K562 (cell line): ENCODE measurements at regions not wholly inside any gene's neighbourhood (a gene's known extent, or its start where the extent isn't known, plus 50 kb on each side); places are given as distances from the start of the nearest gene placed in this dataset.
A peak's percentile ranks its signal among the peaks of the same experiment; 100 is the strongest.

Source experiments
- ATAC-seq: fragments of 200-7000 bp; cut with Tn5 transposase; 3 replicates; pipeline ENCODE4 v1.9.1; 2020; ENCODE audit warnings: moderate library complexity
- BruUV-seq: library from RNA; stranded (reverse); fragments of 400-500 nt; replicated peaks from 2 replicates; lab custom pipeline; 2021; lab: Mats Ljungman, UMichigan
- CTCF ChIA-PET: fragments of 300-600 bp; formaldehyde crosslinking; extraction: SDS; loops from one replicate; lab custom pipeline; 2021; ENCODE audit warnings: low intra/inter-chr PET ratio; lab: Yijun Ruan, JAX
- POLR2A ChIA-PET: fragments of 300-600, 350-650 bp; sonication (Branson Sonifier 250); formaldehyde crosslinking; extraction: SDS; loops from one replicate; lab custom pipeline; 2021; ENCODE audit warnings: antibody characterized with exemption, inconsistent platforms; lab: Yijun Ruan, JAX
- DNase-seq, 4 experiments: peaks; one replicate each; pipeline versions ENCODE4 v3.0.0 to v3.0.0-alpha.2; 2011 to 2018; ENCODE audit warnings: low spot score in 3 of 4, mixed read lengths in 3 of 4; ENCODE audit errors: extremely low read depth in 1 of 4
- FAIRE-seq: peaks from 2 replicates; lab custom pipeline; 2011; peaks lifted over from hg19 to GRCh38; lab: Jason Lieb, UNC
- H2AFZ ChIP-seq: 2 replicates; pipeline ENCODE4 v1.6.0; 2011; ENCODE audit warnings: low read depth, low read length, control low read depth, inconsistent platforms
- H3K27ac ChIP-seq: fragments of 200-600 bp; 3 replicates; pipeline ENCODE4 v1.8.0; 2011; ENCODE audit warnings: low read depth, mild to moderate bottlenecking, control low read depth, inconsistent platforms, low read length, moderate library complexity, mixed read lengths; ENCODE audit errors: extremely low read depth
- H3K27me3 ChIP-seq, 2 experiments: fragments of 300-600 bp in 1 of 2; 2 replicates in 1 of 2; 3 replicates in 1 of 2; pipeline versions ENCODE4 v1.6.0 to v1.8.0; 2011; ENCODE audit warnings: inconsistent platforms in 2 of 2, low read length in 2 of 2, mild to moderate bottlenecking in 1 of 2, mixed read lengths in 1 of 2, moderate library complexity in 1 of 2; ENCODE audit not compliant: control insufficient read depth in 2 of 2, insufficient read depth in 2 of 2
- H3K36me3 ChIP-seq: fragments of 300-600 bp; 3 replicates; pipeline ENCODE4 v1.8.0; 2011; ENCODE audit warnings: mild to moderate bottlenecking, low read length, inconsistent platforms; ENCODE audit not compliant: control insufficient read depth, insufficient read depth
- H3K4me1 ChIP-seq, 2 experiments: fragments of 200-600 bp in 1 of 2; replicated peaks in 1 of 2; 2 replicates in 1 of 2; 3 replicates in 1 of 2; pipeline versions ENCODE4 v1.5.1 to v1.8.0; 2011; ENCODE audit warnings: inconsistent platforms in 2 of 2, low read length in 2 of 2, mild to moderate bottlenecking in 1 of 2, mixed read lengths in 1 of 2, moderate library complexity in 1 of 2; ENCODE audit not compliant: control insufficient read depth in 2 of 2, insufficient read depth in 2 of 2
- H3K4me2 ChIP-seq: 2 replicates; pipeline ENCODE4 v1.6.1; 2011; ENCODE audit warnings: low read length, control low read depth, inconsistent platforms, mixed read lengths; ENCODE audit not compliant: insufficient read depth
- H3K4me3 ChIP-seq: fragments of 200-600 bp; sonication (generic), shearing (Covaris generic); 2 replicates; pipeline ENCODE4 v1.5.1; 2016; ENCODE audit warnings: control low read depth, inconsistent platforms
- H3K79me2 ChIP-seq: fragments of 200-600 bp; 3 replicates; pipeline ENCODE4 v1.8.0; 2011; ENCODE audit warnings: low read length, inconsistent platforms; ENCODE audit not compliant: control insufficient read depth, insufficient read depth
- H3K9ac ChIP-seq, 2 experiments: 2 replicates each; pipeline versions ENCODE4 v1.6.0 to v1.6.1; 2011; ENCODE audit warnings: low read depth in 2 of 2, low read length in 2 of 2, control low read depth in 1 of 2, inconsistent platforms in 1 of 2, mild to moderate bottlenecking in 1 of 2, mixed read lengths in 1 of 2; ENCODE audit not compliant: insufficient read depth in 1 of 2
- H3K9me1 ChIP-seq: one replicate; pipeline ENCODE4 v1.6.0; 2011; ENCODE audit warnings: inconsistent platforms, mild to moderate bottlenecking, low read length, moderate library complexity; ENCODE audit not compliant: control insufficient read depth, insufficient read depth
- H3K9me3 ChIP-seq: replicated peaks from 2 replicates; pipeline ENCODE4 v1.5.1; 2011; ENCODE audit warnings: low read depth, low read length, inconsistent platforms; ENCODE audit not compliant: control insufficient read depth, insufficient read depth
- H4K20me1 ChIP-seq: replicated peaks from 2 replicates; pipeline ENCODE4 v1.6.1; 2011; ENCODE audit warnings: low read length, inconsistent platforms, mixed read lengths; ENCODE audit not compliant: control insufficient read depth, insufficient read depth
- CREB3 ChIP-seq: fragments of 450-650 bp; conservative IDR thresholded peaks from 2 replicates; pipeline ENCODE4 v1.6.1; 2016; ENCODE audit warnings: missing genetic modification characterization, low read depth, mild to moderate bottlenecking, missing compliant biosample characterization, moderate library complexity
- DDX20 ChIP-seq: fragments of 450-650 bp; IDR thresholded peaks from 2 replicates; pipeline ENCODE4 v1.6.1; 2016; ENCODE audit warnings: missing genetic modification characterization, low read depth, mild to moderate bottlenecking, missing compliant biosample characterization, moderate library complexity
- E2F4 ChIP-seq: sonication (generic); formaldehyde crosslinking; IDR thresholded peaks from 2 replicates; pipeline ENCODE4 v1.8.0; 2022; ENCODE audit warnings: mild to moderate bottlenecking, low read depth, missing genetic modification reagents
- ERF ChIP-seq: fragments of 450-650 bp; formaldehyde crosslinking; IDR thresholded peaks from 2 replicates; pipeline ENCODE4 v1.4.0; 2020; ENCODE audit warnings: mild to moderate bottlenecking, mixed read lengths
- GTF2A2 ChIP-seq: IDR thresholded peaks from 2 replicates; pipeline ENCODE4 v1.6.1; 2016; ENCODE audit warnings: mild to moderate bottlenecking, missing genetic modification characterization, missing compliant biosample characterization
- NR2C1 ChIP-seq, 2 experiments: fragments of 450-650 bp; IDR thresholded peaks; 2 replicates each; pipeline ENCODE4 v1.6.1; 2017; ENCODE audit warnings: mild to moderate bottlenecking in 2 of 2, antibody characterized with exemption in 1 of 2, inconsistent platforms in 1 of 2, missing compliant biosample characterization in 1 of 2, missing genetic modification characterization in 1 of 2
- PPARD ChIP-seq: fragments of 250-450 bp; sonication (Bioruptor Pico); IDR thresholded peaks from 2 replicates; pipeline ENCODE4 v1.8.0; 2022; ENCODE audit warnings: inconsistent platforms, mild to moderate bottlenecking, moderate library complexity
- SLC30A9 ChIP-seq: fragments of 250-450 bp; sonication (Bioruptor Pico); IDR thresholded peaks from 2 replicates; pipeline ENCODE4 v1.8.0; 2022; ENCODE audit warnings: mild to moderate bottlenecking, moderate library complexity
- ZNF507 ChIP-seq: conservative IDR thresholded peaks from 2 replicates; pipeline ENCODE4 v1.6.1; 2017; ENCODE audit warnings: missing genetic modification characterization, missing compliant biosample characterization
- ZNF75A ChIP-seq: fragments of 450-650 bp; formaldehyde crosslinking; IDR thresholded peaks from 2 replicates; pipeline ENCODE4 v1.4.0; 2020; ENCODE audit warnings: mild to moderate bottlenecking
- ZNF77 ChIP-seq: fragments of 250-450 bp; sonication (Bioruptor Pico); IDR thresholded peaks from 2 replicates; pipeline ENCODE4 v1.5.0; 2020
- WGBS: fragments of 100-300 bp; shearing (Covaris generic); methylation state at CpG from one replicate; pipeline ENCODE4 v1.1.6; 2016; ENCODE audit warnings: low coverage, mixed read lengths; ENCODE audit not compliant: insufficient coverage; ENCODE audit errors: missing lambda C conversion rate; 5-methylcytosine and 5-hydroxymethylcytosine counted together
- in situ Hi-C: fragments of 300-500 bp; cut with MboI; formaldehyde crosslinking; loops from 4 replicates; pipeline ENCODE4 v1.15.0; 2018; ENCODE audit warnings: inconsistent platforms, mixed read lengths
- intact Hi-C: fragments of 100-400 bp; cut with micrococcal nuclease; formaldehyde crosslinking; loops from 2 replicates; pipeline ENCODE4 v1.14.2; 2022

GRCh38 chr7:138346975-138347374, 113.1 kb upstream of the TRIM24 start:
- TF ChIP-seq ZNF507, result peak; percentile 52
- TF ChIP-seq ZNF77, result no peak
- Histone ChIP-seq H3K9me3 (peaks cover 59% of the 10 kb centered on the region), H3K4me1 (peaks cover 0 to 16% of the 10 kb centered on the region in 2 experiments; a peak in 2 of 5 replicates), H3K36me3 (no peaks in the 10 kb centered on the region), H4K20me1 (no peaks in the 10 kb centered on the region), H3K9ac (no peak overlapping the region), H2AFZ (no peak overlapping the region), H3K4me3 (no peak overlapping the region), H3K27me3 (no peaks in the 10 kb centered on the region), H3K4me2 (no peak overlapping the region), H3K27ac (no peak overlapping the region), H3K9me1 (no peaks in the 10 kb centered on the region), H3K79me2 (no peaks in the 10 kb centered on the region)
- ChIA-PET CTCF (no interaction called here), POLR2A (interaction anchor here (0.6 kb wide), 1 partner anchor 85 kb away, joined by 4 read pairs; no protein-coding TSS in a partner anchor)
- intact Hi-C loops, result no loop called here
- WGBS, result 37% methylated on average over 2 of the region's 2 CpGs
- no peak for ATAC-seq
- FAIRE-seq, result no peak
- no TSS peak for BruUV-seq
- in situ Hi-C loops, result no loop called here
- DNase-seq, result no peak

GRCh38 chr7:138349841-138350700, 110.0 kb upstream of the TRIM24 start:
- ChIA-PET POLR2A (interaction anchor here (1.2 to 1.3 kb wide), 3 partner anchors 15 to 36 kb away, joined by 3 to 4 read pairs (median 3); no protein-coding TSS in a partner anchor), CTCF (no interaction called here)
- peaks cover 6 to 40% of the 10 kb centered on the region in 2 experiments for H3K4me1 ChIP-seq
- peak overlapping the region in 1 of 2 experiments; percentile 43; a peak in 1 of 4 replicates for H3K9ac ChIP-seq
- no peak for ATAC-seq
- peak overlapping the region; percentile 2; the same call in 1 of the 2 replicates for H3K4me2 ChIP-seq
- no peaks in the 10 kb centered on the region for H3K27me3 ChIP-seq
- intact Hi-C loops (no loop called here), in situ Hi-C loops (no loop called here)
- H3K9me1 ChIP-seq, result no peaks in the 10 kb centered on the region
- peaks cover 51% of the 10 kb centered on the region for H3K9me3 ChIP-seq
- peak overlapping the region; percentile 98 for H3K27ac ChIP-seq
- no TSS peak for BruUV-seq
- no peaks in the 10 kb centered on the region for H3K36me3 ChIP-seq
- DNase-seq, result no peak
- H3K79me2 ChIP-seq, result no peaks in the 10 kb centered on the region
- 49% methylated on average over 6 of the region's 6 CpGs for WGBS
- H2AFZ ChIP-seq, result peak overlapping the region; percentile 49
- no peak overlapping the region for H3K4me3 ChIP-seq
- FAIRE-seq, result no peak
- no peaks in the 10 kb centered on the region for H4K20me1 ChIP-seq
- TF ChIP-seq CREB3 (tag) (peak; percentile 27), ERF (peak; percentile 21; the same call in 1 of the 2 replicates), ZNF75A (CRISPR knock-in tag) (peak; percentile 64; the same call in 1 of the 2 replicates), PPARD (CRISPR knock-in tag) (no peak), NR2C1 (IDR thresholded peaks at IDR 0.05) (no peak), NR2C1 (tag; IDR thresholded peaks at IDR 0.05) (peak; percentile 37; the same call in 1 of the 2 replicates), SLC30A9 (CRISPR knock-in tag) (no peak), E2F4 (CRISPR knock-in tag) (no peak), DDX20 (peak; percentile 19; the same call in 1 of the 2 replicates), GTF2A2 (tag) (peak; percentile 85)
